PC-3 (cell line): ENCODE measurements at regions not wholly inside any gene's neighbourhood (a gene's known extent, or its start where the extent isn't known, plus 50 kb on each side); places are given as distances from the start of the nearest gene placed in this dataset.

ENCODE experiments used
- ATAC-seq: fragments of 200-7000 bp; cut with Tn5 transposase; 2 replicates; pipeline ENCODE4 v1.9.1; 2020; ENCODE audit warnings: mild to moderate bottlenecking, moderate library complexity
- BruUV-seq: library from RNA; stranded (reverse); fragments of 400-500 nt; replicated peaks from 2 replicates; lab custom pipeline; 2021; lab: Mats Ljungman, UMichigan
- CTCF ChIA-PET: fragments of 300-600 bp; sonication (Branson Sonifier 250); formaldehyde crosslinking; loops from one replicate; lab custom pipeline; 2022; ENCODE audit warnings: antibody characterized with exemption; lab: Charles Lee
- POLR2A ChIA-PET: fragments of 300-600 bp; sonication (Branson Sonifier 250); formaldehyde crosslinking; loops from one replicate; lab custom pipeline; 2022; ENCODE audit warnings: antibody characterized with exemption; ENCODE audit not compliant: unreplicated experiment; lab: Charles Lee
- DNase-seq: peaks from one replicate; pipeline ENCODE4 v3.0.0-alpha.2; 2015
- H2AFZ ChIP-seq: fragments of 300-600 bp; sonication (generic); 2 replicates; pipeline ENCODE4 v1.6.0; 2016; ENCODE audit warnings: antibody characterized with exemption, low read length
- H3F3A ChIP-seq: fragments of 300-600 bp; sonication (generic); one replicate; pipeline ENCODE4 v1.6.0; 2017; ENCODE audit warnings: antibody characterized with exemption, low read length, control low read depth, mild to moderate bottlenecking; ENCODE audit not compliant: unreplicated experiment
- H3K27ac ChIP-seq: fragments of 300-600 bp; sonication (generic); 2 replicates; pipeline ENCODE4 v1.5.1; 2016; ENCODE audit warnings: mild to moderate bottlenecking, low read length
- H3K27me3 ChIP-seq: fragments of 300-600 bp; sonication (generic); 2 replicates; pipeline ENCODE4 v1.6.1; 2016; ENCODE audit warnings: low read length, mixed read lengths
- H3K36me3 ChIP-seq: fragments of 300-600 bp; sonication (generic); 2 replicates; pipeline ENCODE4 v1.6.1; 2016; ENCODE audit warnings: low read depth, mixed run types, low read length, mixed read lengths
- H3K4me1 ChIP-seq: fragments of 300-600 bp; sonication (generic); 2 replicates; pipeline ENCODE4 v1.5.1; 2016; ENCODE audit warnings: low read length; ENCODE audit not compliant: insufficient read depth
- H3K4me2 ChIP-seq: fragments of 300-600 bp; sonication (generic); 2 replicates; pipeline ENCODE4 v1.6.0; 2016; ENCODE audit warnings: low read length
- H3K4me3 ChIP-seq: fragments of 300-600 bp; sonication (generic); 2 replicates; pipeline ENCODE4 v1.5.1; 2016; ENCODE audit warnings: mild to moderate bottlenecking, low read length, mixed read lengths
- H3K79me2 ChIP-seq: fragments of 300-600 bp; sonication (generic); 2 replicates; pipeline ENCODE4 v1.6.1; 2017; ENCODE audit warnings: low read length, mixed read lengths
- H3K9ac ChIP-seq: fragments of 300-600 bp; sonication (generic); 2 replicates; pipeline ENCODE4 v1.6.0; 2016; ENCODE audit warnings: mild to moderate bottlenecking, low read length
- H3K9me2 ChIP-seq: fragments of 300-600 bp; sonication (generic); replicated peaks from 2 replicates; pipeline ENCODE4 v1.6.1; 2016; ENCODE audit warnings: mixed run types, low read length, mixed read lengths
- H3K9me3 ChIP-seq: fragments of 300-600 bp; sonication (generic); 2 replicates; pipeline ENCODE4 v1.6.1; 2016; ENCODE audit warnings: low read length, mixed read lengths
- H4K20me1 ChIP-seq: fragments of 300-600 bp; sonication (generic); 2 replicates; pipeline ENCODE4 v1.6.1; 2016; ENCODE audit warnings: low read length, mixed read lengths
- CTCF ChIP-seq: fragments of 300-600 bp; sonication (generic); conservative IDR thresholded peaks from 2 replicates; pipeline ENCODE4 v1.5.1; 2017; ENCODE audit warnings: antibody characterized with exemption, low read depth, mild to moderate bottlenecking, low read length
- EZH2 ChIP-seq: fragments of 300-600 bp; sonication (generic); IDR thresholded peaks from one replicate; pipeline ENCODE4 v1.6.1; 2017; ENCODE audit warnings: antibody characterized with exemption, mild to moderate bottlenecking, low read length; ENCODE audit not compliant: unreplicated experiment
- EZH2phosphoT487 ChIP-seq: fragments of 300-600 bp; sonication (generic); IDR thresholded peaks from 2 replicates; pipeline ENCODE4 v1.6.1; 2018; ENCODE audit warnings: mild to moderate bottlenecking, antibody characterized with exemption, low read length, borderline replicate concordance
- intact Hi-C: fragments of 100-400 bp; cut with micrococcal nuclease; formaldehyde crosslinking; loops from 2 replicates; pipeline ENCODE4 v1.9.0; 2023

GRCh38 chr15:62437753-62438152, 272.7 kb upstream of the C2CD4B start:
- no TSS peak for BruUV-seq
- Histone ChIP-seq H3K9me2 (no peaks in the 10 kb centered on the region), H3K9ac (no peak overlapping the region), H3K27me3 (no peaks in the 10 kb centered on the region), H3K4me3 (no peak overlapping the region), H3K79me2 (no peaks in the 10 kb centered on the region), H3K9me3 (no peaks in the 10 kb centered on the region), H3F3A (no peaks in the 10 kb centered on the region), H4K20me1 (no peaks in the 10 kb centered on the region), H3K27ac (no peak overlapping the region), H3K4me1 (no peaks in the 10 kb centered on the region), H2AFZ (no peak overlapping the region), H3K4me2 (no peak overlapping the region), H3K36me3 (no peaks in the 10 kb centered on the region)
- CTCF ChIA-PET = interaction anchor here (0.6 kb wide), 1 partner anchor 794 kb away, joined by 3 read pairs; no protein-coding TSS in a partner anchor
- no peak for DNase-seq
- POLR2A ChIA-PET = no interaction called here
- ATAC-seq = no peak
- TF ChIP-seq EZH2 (no peak), CTCF (no peak), EZH2phosphoT487 (no peak)
- intact Hi-C loops = no loop called here

DNA sequence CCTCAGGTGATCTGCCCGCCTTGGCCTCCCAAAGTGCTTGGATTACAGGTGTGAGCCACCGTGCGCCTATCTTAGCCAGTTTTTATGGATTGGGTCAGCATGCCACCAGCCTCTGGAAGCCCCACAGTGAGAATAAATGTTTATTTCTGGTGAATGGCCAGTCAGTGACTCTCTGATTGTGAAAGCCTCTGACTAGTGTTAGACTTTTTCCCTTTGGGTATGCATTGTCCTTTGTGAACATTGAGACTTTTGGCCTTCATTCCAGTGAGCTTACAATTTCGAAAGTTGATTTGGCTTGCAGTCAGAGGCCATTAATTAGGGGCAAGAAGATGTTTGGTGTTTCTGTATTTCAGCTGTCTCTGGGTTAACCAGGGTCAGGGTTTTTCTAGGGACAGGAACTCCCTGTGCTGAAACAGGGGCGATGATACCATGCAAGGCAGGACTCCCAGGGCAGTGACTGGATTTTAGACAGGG, 274.5 kb upstream of the C2CD4B start:
- peaks cover 10% of the 10 kb centered on the region for H3K4me1 ChIP-seq
- no peak overlapping the region for H3K9ac ChIP-seq
- ChIA-PET POLR2A (no interaction called here), CTCF (no interaction called here)
- no peak for ATAC-seq
- no peak overlapping the region for H3K27ac ChIP-seq
- no peak for DNase-seq
- H2AFZ ChIP-seq = no peak overlapping the region
- H3K36me3 ChIP-seq = no peaks in the 10 kb centered on the region
- no peaks in the 10 kb centered on the region for H3K9me3 ChIP-seq
- no peaks in the 10 kb centered on the region for H3K9me2 ChIP-seq
- BruUV-seq = no TSS peak
- intact Hi-C loops = loop anchor here (10.0 kb wide), 1 partner anchor 315 kb away; no protein-coding TSS in a partner anchor
- H3F3A ChIP-seq = no peaks in the 10 kb centered on the region
- no peaks in the 10 kb centered on the region for H3K27me3 ChIP-seq
- H3K4me2 ChIP-seq = no peak overlapping the region
- H3K79me2 ChIP-seq = no peaks in the 10 kb centered on the region
- no peak overlapping the region for H3K4me3 ChIP-seq
- TF ChIP-seq EZH2phosphoT487 (no peak), CTCF (no peak), EZH2 (no peak)
- no peaks in the 10 kb centered on the region for H4K20me1 ChIP-seq

- ChIA-PET CTCF (no interaction called here), POLR2A (no interaction called here)
- no peaks in the 10 kb centered on the region for H3K27me3 ChIP-seq
- H3F3A ChIP-seq = no peaks in the 10 kb centered on the region
- peaks cover 19% of the 10 kb centered on the region for H3K4me1 ChIP-seq
- DNase-seq (no peak), ATAC-seq (no peak)
- no peak overlapping the region for H3K9ac ChIP-seq
- no peak overlapping the region for H3K4me3 ChIP-seq
- no peak overlapping the region for H3K4me2 ChIP-seq
- no peaks in the 10 kb centered on the region for H4K20me1 ChIP-seq
- no peaks in the 10 kb centered on the region for H3K79me2 ChIP-seq
- TF ChIP-seq CTCF (no peak), EZH2 (no peak), EZH2phosphoT487 (no peak)
- intact Hi-C loops = loop anchor here (10.0 kb wide), 1 partner anchor 314 kb away; no protein-coding TSS in a partner anchor
- no peak overlapping the region for H2AFZ ChIP-seq
- H3K9me3 ChIP-seq = no peaks in the 10 kb centered on the region
- H3K9me2 ChIP-seq = no peaks in the 10 kb centered on the region
- no peak overlapping the region for H3K27ac ChIP-seq
- no peaks in the 10 kb centered on the region for H3K36me3 ChIP-seq
- BruUV-seq = no TSS peak
Measured at GRCh38 chr15:62440362-62441105, 275.4 kb upstream of the C2CD4B start.
